Thyroid gland (tissue), 4 donors: ENCODE measurements at regions not wholly inside any gene's neighbourhood (a gene's known extent, or its start where the extent isn't known, plus 50 kb on each side); places are given as distances from the start of the nearest gene placed in this dataset.

Experiments
- CTCF ChIP-seq, 6 experiments: fragments of 200-600 bp in 3 of 6; fragments of 450-650 bp in 3 of 6; sonication (generic) in 3 of 6; IDR thresholded peaks; one replicate each; pipeline ENCODE4 v1.5.1; 2016 to 2019; ENCODE audit warnings: antibody characterized with exemption in 6 of 6, mild to moderate bottlenecking in 2 of 6, inconsistent platforms in 1 of 6, moderate library complexity in 1 of 6
- POLR2A ChIP-seq, 2 donors: fragments of 450-650 bp; IDR thresholded peaks; one replicate each; pipeline ENCODE4 v1.6.1; 2017; ENCODE audit warnings: antibody characterized with exemption in 2 of 2, mild to moderate bottlenecking in 2 of 2, moderate library complexity in 1 of 2

- TF ChIP-seq CTCF (IDR thresholded peaks at IDR 0.05) (no peak), POLR2A (IDR thresholded peaks at IDR 0.05) (no peak)
Observed at GRCh38 chr10:44244745-44245600, 139.9 kb downstream of the CXCL12 start.
